K562 (cell line): ENCODE measurements at regions not wholly inside any gene's neighbourhood (a gene's known extent, or its start where the extent isn't known, plus 50 kb on each side); places are given as distances from the start of the nearest gene placed in this dataset.

Source experiments
- BHLHE40 ChIP-seq: IDR thresholded peaks from 2 replicates; pipeline ENCODE4 v1.6.1; 2011; ENCODE audit warnings: low read length, improper control_type of control experiment
- BRCA1 ChIP-seq, 2 experiments: fragments of 450-650 bp in 1 of 2; sonication (generic) in 1 of 2; formaldehyde crosslinking in 1 of 2; IDR thresholded peaks; 2 replicates each; pipeline versions ENCODE4 v1.5.0 to v1.6.1; 2017 to 2020; ENCODE audit warnings: mild to moderate bottlenecking in 1 of 2, missing genetic modification reagents in 1 of 2
- CTCF ChIP-seq, 3 experiments: IDR thresholded peaks in 2 of 3; conservative IDR thresholded peaks in 1 of 3; 2 replicates each; pipeline ENCODE4 v1.5.1; 2011 to 2012; ENCODE audit warnings: low read length in 3 of 3, mild to moderate bottlenecking in 3 of 3, control low read depth in 2 of 3, improper control_type of control experiment in 1 of 3, inconsistent platforms in 1 of 3, low read depth in 1 of 3, mixed read lengths in 1 of 3, moderate library complexity in 1 of 3; ENCODE audit not compliant: insufficient read depth in 2 of 3
- DPF2 ChIP-seq: fragments of 450-650 bp; IDR thresholded peaks from 2 replicates; pipeline ENCODE4 v1.6.1; 2016
- ETV6 ChIP-seq, 3 experiments: fragments of 150-350 bp in 1 of 3; sonication (generic) in 1 of 3; formaldehyde crosslinking in 1 of 3; IDR thresholded peaks; 2 replicates each; pipeline versions ENCODE4 v1.6.1 to v1.8.0; 2014 to 2022; ENCODE audit warnings: borderline replicate concordance in 2 of 3, low read depth in 2 of 3, antibody characterized with exemption in 1 of 3, low read length in 1 of 3, mild to moderate bottlenecking in 1 of 3, missing genetic modification reagents in 1 of 3
- FOS ChIP-seq: IDR thresholded peaks from 3 replicates; pipeline ENCODE4 v1.6.1; 2011; ENCODE audit not compliant: insufficient read length; ENCODE audit errors: extremely low read depth
- FUS ChIP-seq: fragments of 200-400 bp; formaldehyde crosslinking; optimal IDR thresholded peaks from 2 replicates; pipeline ENCODE3; 2017; ENCODE audit warnings: low read depth, low read length
- HCFC1 ChIP-seq: IDR thresholded peaks from 2 replicates; pipeline ENCODE4 v1.6.1; 2012; ENCODE audit warnings: low read depth, low read length, improper control_type of control experiment
- JUN ChIP-seq, 2 experiments: sonication (generic) in 1 of 2; formaldehyde crosslinking in 1 of 2; IDR thresholded peaks; 2 replicates each; pipeline versions ENCODE4 v1.6.1 to v1.8.0; 2012 to 2022; ENCODE audit warnings: borderline replicate concordance in 2 of 2, mild to moderate bottlenecking in 2 of 2, improper control_type of control experiment in 1 of 2, low read depth in 1 of 2, low read length in 1 of 2, missing genetic modification reagents in 1 of 2
- PTRF ChIP-seq: fragments of 450-650 bp; IDR thresholded peaks from 2 replicates; pipeline ENCODE4 v1.6.1; 2016; ENCODE audit warnings: mild to moderate bottlenecking, missing genetic modification characterization, missing compliant biosample characterization
- TSHZ1 ChIP-seq: fragments of 250-450 bp; sonication (Bioruptor Pico); IDR thresholded peaks from 2 replicates; pipeline ENCODE4 v1.4.0; 2020; ENCODE audit warnings: mild to moderate bottlenecking, moderate library complexity
- ZFX ChIP-seq: sonication (generic); formaldehyde crosslinking; IDR thresholded peaks from 2 replicates; pipeline ENCODE4 v1.8.0; 2022; ENCODE audit warnings: mild to moderate bottlenecking, missing genetic modification reagents, moderate library complexity

GRCh38 chr20:11556410-11556809 is 361.3 kb upstream of the BTBD3 start:
- TF ChIP-seq TSHZ1 (no peak), BHLHE40 (no peak), ETV6 (IDR thresholded peaks at IDR 0.05; ENCODE audit: borderline replicate concordance in 1 of 2, low read depth in 2 of 2, low read length in 1 of 2) (no peak), ETV6 (CRISPR knock-in tag; IDR thresholded peaks at IDR 0.05; ENCODE audit: borderline replicate concordance) (no peak), JUN (IDR thresholded peaks at IDR 0.05; ENCODE audit: borderline replicate concordance, low read depth, low read length) (no peak), JUN (CRISPR knock-in tag; IDR thresholded peaks at IDR 0.05; ENCODE audit: borderline replicate concordance) (no peak), FUS (no peak), FOS (no peak), ZFX (CRISPR knock-in tag) (no peak), CTCF (IDR thresholded peaks at IDR 0.05 in 2 of 3, conservative IDR thresholded peaks at IDR 0.05 in 1 of 3; ENCODE audit: insufficient read depth in 2 of 3, low read depth in 1 of 3, low read length in 3 of 3) (no peak), DPF2 (no peak), PTRF (tag) (no peak), HCFC1 (no peak), BRCA1 (IDR thresholded peaks at IDR 0.05) (no peak), BRCA1 (CRISPR knock-in tag; IDR thresholded peaks at IDR 0.05) (no peak)
